ENCODE measurements at regions not wholly inside any gene's neighbourhood (a gene's known extent, or its start where the extent isn't known, plus 50 kb on each side); places are given as distances from the start of the nearest gene placed in this dataset.

- DNase-seq (ENCODE audit: insufficient read length, low spot score, missing footprints): no peak
- Histone ChIP-seq H4K20me1 (ENCODE audit: insufficient read depth, low read length) (no peaks in the 10 kb centered on the region), H3K4me3 (ENCODE audit: insufficient read depth, low read length) (no peak overlapping the region), H2AFZ (ENCODE audit: low read length) (no peak overlapping the region), H3K79me2 (ENCODE audit: insufficient read depth, low read length) (no peaks in the 10 kb centered on the region), H3K9me3 (ENCODE audit: low read depth, low read length) (no peaks in the 10 kb centered on the region), H3K36me3 (ENCODE audit: insufficient read depth, low read length) (no peaks in the 10 kb centered on the region), H3K27me3 (ENCODE audit: insufficient read depth, low read length) (no peaks in the 10 kb centered on the region), H3K4me2 (ENCODE audit: insufficient read depth, low read length) (no peak overlapping the region), H3K4me1 (ENCODE audit: insufficient read depth, low read length) (no peaks in the 10 kb centered on the region), H3K27ac (ENCODE audit: low read depth, low read length) (no peak overlapping the region)
- no peak for TF ChIP-seq CTCF (IDR thresholded peaks at IDR 0.05; ENCODE audit: extremely low read depth, low read depth, low read length)
Observed at GRCh38 chr7:41463770-41464470, 239.0 kb downstream of the INHBA start.

- no peaks in the 10 kb centered on the region for H3K4me1 ChIP-seq (ENCODE audit: insufficient read depth, low read length)
- no peaks in the 10 kb centered on the region for H4K20me1 ChIP-seq (ENCODE audit: insufficient read depth, low read length)
- no peaks in the 10 kb centered on the region for H3K9me3 ChIP-seq (ENCODE audit: low read depth, low read length)
- no peaks in the 10 kb centered on the region for H3K36me3 ChIP-seq (ENCODE audit: insufficient read depth, low read length)
- peak overlapping the region; percentile 32 for H2AFZ ChIP-seq (ENCODE audit: low read length)
- DNase-seq (ENCODE audit: insufficient read length, low spot score, missing footprints): no peak
- no peaks in the 10 kb centered on the region for H3K79me2 ChIP-seq (ENCODE audit: insufficient read depth, low read length)
- no peak overlapping the region for H3K4me2 ChIP-seq (ENCODE audit: insufficient read depth, low read length)
- H3K27me3 ChIP-seq (ENCODE audit: insufficient read depth, low read length): no peaks in the 10 kb centered on the region
- no peak overlapping the region for H3K4me3 ChIP-seq (ENCODE audit: insufficient read depth, low read length)
- H3K27ac ChIP-seq (ENCODE audit: low read depth, low read length): no peak overlapping the region
- TF ChIP-seq CTCF (IDR thresholded peaks at IDR 0.05; ENCODE audit: extremely low read depth, low read depth, low read length): no peak
Observed at GRCh38 chr7:41459623-41460261, 243.1 kb downstream of the INHBA start.

- Histone ChIP-seq H3K4me3 (ENCODE audit: insufficient read depth, low read length) (no peak overlapping the region), H3K27me3 (ENCODE audit: insufficient read depth, low read length) (no peaks in the 10 kb centered on the region), H3K9me3 (ENCODE audit: low read depth, low read length) (no peaks in the 10 kb centered on the region), H4K20me1 (ENCODE audit: insufficient read depth, low read length) (no peaks in the 10 kb centered on the region), H2AFZ (ENCODE audit: low read length) (no peak overlapping the region), H3K27ac (ENCODE audit: low read depth, low read length) (no peak overlapping the region), H3K36me3 (ENCODE audit: insufficient read depth, low read length) (no peaks in the 10 kb centered on the region), H3K4me2 (ENCODE audit: insufficient read depth, low read length) (no peak overlapping the region), H3K4me1 (ENCODE audit: insufficient read depth, low read length) (no peaks in the 10 kb centered on the region), H3K79me2 (ENCODE audit: insufficient read depth, low read length) (no peaks in the 10 kb centered on the region)
- no peak for DNase-seq (ENCODE audit: insufficient read length, low spot score, missing footprints)
- no peak for TF ChIP-seq CTCF (IDR thresholded peaks at IDR 0.05; ENCODE audit: extremely low read depth, low read depth, low read length)
Observed at GRCh38 chr7:41459183-41459582, 243.7 kb downstream of the INHBA start.

- H3K27ac ChIP-seq (ENCODE audit: low read depth, low read length): no peak overlapping the region
- no peaks in the 10 kb centered on the region for H3K36me3 ChIP-seq (ENCODE audit: insufficient read depth, low read length)
- no peaks in the 10 kb centered on the region for H3K27me3 ChIP-seq (ENCODE audit: insufficient read depth, low read length)
- no peaks in the 10 kb centered on the region for H4K20me1 ChIP-seq (ENCODE audit: insufficient read depth, low read length)
- H3K4me3 ChIP-seq (ENCODE audit: insufficient read depth, low read length): no peak overlapping the region
- no peak overlapping the region for H2AFZ ChIP-seq (ENCODE audit: low read length)
- H3K79me2 ChIP-seq (ENCODE audit: insufficient read depth, low read length): no peaks in the 10 kb centered on the region
- no peak for TF ChIP-seq CTCF (IDR thresholded peaks at IDR 0.05; ENCODE audit: extremely low read depth, low read depth, low read length)
- H3K9me3 ChIP-seq (ENCODE audit: low read depth, low read length): no peaks in the 10 kb centered on the region
- H3K4me1 ChIP-seq (ENCODE audit: insufficient read depth, low read length): no peaks in the 10 kb centered on the region
- no peak for DNase-seq (ENCODE audit: insufficient read length, low spot score, missing footprints)
- no peak overlapping the region for H3K4me2 ChIP-seq (ENCODE audit: insufficient read depth, low read length)
Observed at GRCh38 chr7:41457832-41458437, 245.0 kb downstream of the INHBA start.

All from osteoblast (primary cell).